GM06990 (cell line): ENCODE measurements at regions not wholly inside any gene's neighbourhood (a gene's known extent, or its start where the extent isn't known, plus 50 kb on each side); places are given as distances from the start of the nearest gene placed in this dataset.

ENCODE experiments used
- DNase-seq: peaks from one replicate; pipeline ENCODE4 v3.0.0-alpha.2; 2011; ENCODE audit not compliant: insufficient read length; ENCODE audit errors: extremely low read depth
- H3K27me3 ChIP-seq: replicated peaks from 2 replicates; pipeline ENCODE4 v1.6.0; 2011; ENCODE audit warnings: low read length; ENCODE audit not compliant: control insufficient read depth, insufficient read depth
- H3K36me3 ChIP-seq: 2 replicates; pipeline ENCODE4 v1.5.1; 2011; ENCODE audit warnings: low read length; ENCODE audit not compliant: control insufficient read depth, insufficient read depth
- H3K4me3 ChIP-seq: replicated peaks from 2 replicates; pipeline ENCODE4 v1.5.1; 2011; ENCODE audit warnings: low read depth, mild to moderate bottlenecking, control low read depth, low read length
- CTCF ChIP-seq: IDR thresholded peaks from 2 replicates; pipeline ENCODE4 v1.5.1; 2011; ENCODE audit warnings: low read length, control low read depth, mild to moderate bottlenecking, inconsistent platforms; ENCODE audit not compliant: insufficient read depth, poor library complexity, severe bottlenecking

GRCh38 chr2:189293164-189293563 is 113.6 kb upstream of the COL5A2 start:
- no peak for TF ChIP-seq CTCF
- Histone ChIP-seq H3K27me3 (no peaks in the 10 kb centered on the region), H3K36me3 (no peaks in the 10 kb centered on the region), H3K4me3 (no peak overlapping the region)
- DNase-seq = no peak

- no peaks in the 10 kb centered on the region for H3K36me3 ChIP-seq
- H3K27me3 ChIP-seq = no peaks in the 10 kb centered on the region
- H3K4me3 ChIP-seq = no peak overlapping the region
- no peak for TF ChIP-seq CTCF
- DNase-seq = no peak
Observed at GRCh38 chr2:189297446-189297845, 117.9 kb upstream of the COL5A2 start.

GRCh38 chr2:189298038-189298437 is 118.5 kb upstream of the COL5A2 start:
- no peak for DNase-seq
- H3K36me3 ChIP-seq = no peaks in the 10 kb centered on the region
- TF ChIP-seq CTCF = no peak
- no peaks in the 10 kb centered on the region for H3K27me3 ChIP-seq
- H3K4me3 ChIP-seq = no peak overlapping the region

- no peaks in the 10 kb centered on the region for H3K36me3 ChIP-seq
- no peaks in the 10 kb centered on the region for H3K27me3 ChIP-seq
- no peak for TF ChIP-seq CTCF
- no peak overlapping the region for H3K4me3 ChIP-seq
- DNase-seq = no peak
Observed at GRCh38 chr2:189298481-189298880, 118.9 kb upstream of the COL5A2 start.

- Histone ChIP-seq H3K27me3 (no peaks in the 10 kb centered on the region), H3K36me3 (no peaks in the 10 kb centered on the region), H3K4me3 (no peak overlapping the region)
- DNase-seq = no peak
- no peak for TF ChIP-seq CTCF
Observed at GRCh38 chr2:189299974-189300373, 120.4 kb upstream of the COL5A2 start.

GRCh38 chr2:189300916-189301315 is 121.4 kb upstream of the COL5A2 start:
- Histone ChIP-seq H3K4me3 (no peak overlapping the region), H3K27me3 (no peaks in the 10 kb centered on the region), H3K36me3 (no peaks in the 10 kb centered on the region)
- no peak for TF ChIP-seq CTCF
- DNase-seq = no peak
